ENCODE measurements at regions not wholly inside any gene's neighbourhood (a gene's known extent, or its start where the extent isn't known, plus 50 kb on each side); places are given as distances from the start of the nearest gene placed in this dataset.

- no peak overlapping the region for H3K27ac ChIP-seq
- 55 to 59% methylated on average over 1 of the region's 1 CpG for WGBS, 2 donors
Observed at GRCh38 chr9:100775912-100776311, 198.0 kb downstream of the CAVIN4 start.

GRCh38 chr9:100784755-100785154 is 206.9 kb downstream of the CAVIN4 start:
- TF ChIP-seq CTCF (IDR thresholded peaks at IDR 0.05): no peak
- Histone ChIP-seq H3K36me3 (no peaks in the 10 kb centered on the region), H3K27me3 (no peaks in the 10 kb centered on the region), H3K27ac (no peak overlapping the region), H3K9me3 (no peaks in the 10 kb centered on the region), H3K4me3 (no peak overlapping the region), H3K4me1 (no peaks in the 10 kb centered on the region)
- FAIRE-seq (no peak), ATAC-seq (no peak), DNase-seq (no peak)
- intact Hi-C loops (cut with DNase I): no loop called here
- 62% methylated on average over 1 of the region's 1 CpG for WGBS, 2 donors

More at GRCh38 chr9:100775912-100776311, 198.0 kb downstream of the CAVIN4 start:
- Histone ChIP-seq H3K36me3 (no peaks in the 10 kb centered on the region), H3K4me3 (no peak overlapping the region), H3K9me3 (no peaks in the 10 kb centered on the region), H3K4me1 (no peaks in the 10 kb centered on the region), H3K27me3 (no peaks in the 10 kb centered on the region)
- intact Hi-C loops (cut with DNase I): no loop called here
- FAIRE-seq: no peak
- no peak for ATAC-seq
- TF ChIP-seq CTCF (IDR thresholded peaks at IDR 0.05): no peak
- no peak for DNase-seq

GRCh38 chr9:100785946-100786345 is 208.1 kb downstream of the CAVIN4 start:
- no peaks in the 10 kb centered on the region for H3K27me3 ChIP-seq
- DNase-seq: no peak
- H3K9me3 ChIP-seq: no peaks in the 10 kb centered on the region
- no peak for TF ChIP-seq CTCF (IDR thresholded peaks at IDR 0.05)
- FAIRE-seq: no peak
- no peaks in the 10 kb centered on the region for H3K36me3 ChIP-seq
- no peak for ATAC-seq
- H3K27ac ChIP-seq: no peak overlapping the region
- intact Hi-C loops (cut with DNase I): no loop called here
- no peaks in the 10 kb centered on the region for H3K4me1 ChIP-seq
- no peak overlapping the region for H3K4me3 ChIP-seq
- 77 to 81% methylated on average over 1 of the region's 1 CpG for WGBS, 2 donors

GRCh38 chr9:100794738-100795269 is 216.9 kb downstream of the CAVIN4 start:
- H3K27me3 ChIP-seq: no peaks in the 10 kb centered on the region
- no peak for DNase-seq
- H3K36me3 ChIP-seq: no peaks in the 10 kb centered on the region
- TF ChIP-seq CTCF (IDR thresholded peaks at IDR 0.05): no peak
- no peaks in the 10 kb centered on the region for H3K4me1 ChIP-seq
- no peak overlapping the region for H3K27ac ChIP-seq
- H3K9me3 ChIP-seq: no peaks in the 10 kb centered on the region
- intact Hi-C loops (cut with DNase I): no loop called here
- no peak for FAIRE-seq
- H3K4me3 ChIP-seq: no peak overlapping the region
- no peak for ATAC-seq
- WGBS, 2 donors: 55% methylated on average over 5 of the region's 5 CpGs

GRCh38 chr9:100803956-100804355 is 224.6 kb upstream of the PLPPR1 start:
- FAIRE-seq: no peak

More at GRCh38 chr9:100803956-100804355, 224.6 kb upstream of the PLPPR1 start:
- TF ChIP-seq CTCF (IDR thresholded peaks at IDR 0.05): no peak
- Histone ChIP-seq H3K27ac (no peak overlapping the region), H3K9me3 (no peaks in the 10 kb centered on the region), H3K36me3 (no peaks in the 10 kb centered on the region), H3K4me3 (no peak overlapping the region), H3K27me3 (no peaks in the 10 kb centered on the region), H3K4me1 (no peaks in the 10 kb centered on the region)
- 32 to 35% methylated on average over 2 of the region's 2 CpGs for WGBS, 2 donors
- ATAC-seq: peak in 1 of 4 donors; percentile 78
- intact Hi-C loops (cut with DNase I): no loop called here
- peak in 1 of 6 donors; percentile 16 for DNase-seq

All from pancreas (tissue), 10 donors.